HepG2 (cell line): ENCODE measurements at regions not wholly inside any gene's neighbourhood (a gene's known extent, or its start where the extent isn't known, plus 50 kb on each side); places are given as distances from the start of the nearest gene placed in this dataset.
"Not testable (repeated sequence)": the region's sequence is repeated elsewhere in the genome, so short reads cannot be mapped to it uniquely, and the experiment has no call there.

Experiments
- ATAC-seq: fragments of 200-7000 bp; cut with Tn5 transposase; 3 replicates; pipeline ENCODE4 v1.9.1; 2020; ENCODE audit warnings: mild to moderate bottlenecking, moderate library complexity
- BruUV-seq: library from RNA; stranded (reverse); fragments of 400-500 nt; replicated peaks from 2 replicates; lab custom pipeline; 2021; lab: Mats Ljungman, UMichigan
- CTCF ChIA-PET: fragments of 300-600 bp; formaldehyde crosslinking; extraction: SDS; loops from one replicate; lab custom pipeline; 2021; ENCODE audit warnings: low total read pairs, inconsistent platforms, low intra/inter-chr PET ratio; lab: Yijun Ruan, JAX
- POLR2A ChIA-PET: fragments of 350-600 bp; sonication (Branson Sonifier 250); formaldehyde crosslinking; loops from one replicate; lab custom pipeline; 2020; ENCODE audit warnings: antibody characterized with exemption, inconsistent platforms; lab: Yijun Ruan, JAX
- DNase-seq: peaks from one replicate; pipeline ENCODE4 v3.0.0-alpha.2; 2015; ENCODE audit warnings: low spot score
- FAIRE-seq: peaks from 3 replicates; lab custom pipeline; 2011; peaks lifted over from hg19 to GRCh38; lab: Jason Lieb, UNC
- H2AFZ ChIP-seq: one replicate; pipeline ENCODE4 v1.6.1; 2011; ENCODE audit warnings: low read length, inconsistent platforms
- H3K27ac ChIP-seq: fragments of 300-600 bp; 3 replicates; pipeline ENCODE4 v1.8.0; 2011; ENCODE audit warnings: mixed run types, mild to moderate bottlenecking, mixed read lengths, low read length, inconsistent platforms; ENCODE audit not compliant: insufficient read depth; ENCODE audit errors: extremely low read length
- H3K27me3 ChIP-seq, 2 experiments: fragments of 200-600 bp in 1 of 2; 2 replicates in 1 of 2; 3 replicates in 1 of 2; pipeline versions ENCODE4 v1.6.0 to v1.8.0; 2011; ENCODE audit warnings: low read length in 2 of 2, mild to moderate bottlenecking in 2 of 2, moderate library complexity in 2 of 2, inconsistent platforms in 1 of 2; ENCODE audit not compliant: insufficient read depth in 2 of 2, control insufficient read depth in 1 of 2
- H3K36me3 ChIP-seq, 2 experiments: fragments of 200-600 bp in 1 of 2; replicated peaks in 1 of 2; 2 replicates in 1 of 2; 3 replicates in 1 of 2; pipeline versions ENCODE4 v1.5.1 to v1.8.0; 2011; ENCODE audit warnings: low read length in 2 of 2, inconsistent platforms in 1 of 2; ENCODE audit not compliant: insufficient read depth in 2 of 2, control insufficient read depth in 1 of 2
- H3K4me1 ChIP-seq: 2 replicates; pipeline ENCODE4 v1.5.1; 2012; ENCODE audit warnings: low read length, inconsistent platforms; ENCODE audit not compliant: insufficient read depth
- H3K4me2 ChIP-seq: 2 replicates; pipeline ENCODE4 v1.6.0; 2011; ENCODE audit warnings: low read depth, low read length, inconsistent platforms
- H3K4me3 ChIP-seq, 3 experiments: fragments of 200-600 bp in 1 of 3; sonication (generic), shearing (Covaris generic) in 1 of 3; replicated peaks in 1 of 3; 2 replicates each; pipeline ENCODE4 v1.5.1; 2011 to 2016; ENCODE audit warnings: low read length in 3 of 3, inconsistent platforms in 2 of 3, low read depth in 2 of 3, mild to moderate bottlenecking in 2 of 3, control low read depth in 1 of 3, mixed read lengths in 1 of 3; ENCODE audit not compliant: insufficient read depth in 1 of 3
- H3K79me2 ChIP-seq: one replicate; pipeline ENCODE4 v1.6.1; 2011; ENCODE audit warnings: low read length, inconsistent platforms; ENCODE audit not compliant: insufficient read depth
- H3K9ac ChIP-seq: 2 replicates; pipeline ENCODE4 v1.6.0; 2011; ENCODE audit warnings: mild to moderate bottlenecking, low read depth, low read length, inconsistent platforms; ENCODE audit not compliant: insufficient read depth
- H3K9me3 ChIP-seq: 2 replicates; pipeline ENCODE4 v1.5.1; 2012; ENCODE audit warnings: mild to moderate bottlenecking, low read length
- H4K20me1 ChIP-seq: 2 replicates; pipeline ENCODE4 v1.6.0; 2011; ENCODE audit warnings: inconsistent platforms, mild to moderate bottlenecking, low read length, moderate library complexity; ENCODE audit not compliant: insufficient read depth
- WGBS: methylation state at CpG from one replicate; pipeline ENCODE4 v1.1.6; 2017; ENCODE audit warnings: low lambda C conversion rate; 5-methylcytosine and 5-hydroxymethylcytosine counted together
- in situ Hi-C: cut with HindIII; loops from 2 replicates; pipeline ENCODE4 v1.10.0; 2017; ENCODE audit warnings: low pct_unique_long_range_greater_than_20kb; ENCODE audit not compliant: extremely low pct_ligation_motif_present
- intact Hi-C: fragments of 100-400 bp; cut with micrococcal nuclease; formaldehyde crosslinking; loops from one replicate; pipeline ENCODE4 v1.10.0; 2022; ENCODE audit not compliant: unreplicated experiment

DNA sequence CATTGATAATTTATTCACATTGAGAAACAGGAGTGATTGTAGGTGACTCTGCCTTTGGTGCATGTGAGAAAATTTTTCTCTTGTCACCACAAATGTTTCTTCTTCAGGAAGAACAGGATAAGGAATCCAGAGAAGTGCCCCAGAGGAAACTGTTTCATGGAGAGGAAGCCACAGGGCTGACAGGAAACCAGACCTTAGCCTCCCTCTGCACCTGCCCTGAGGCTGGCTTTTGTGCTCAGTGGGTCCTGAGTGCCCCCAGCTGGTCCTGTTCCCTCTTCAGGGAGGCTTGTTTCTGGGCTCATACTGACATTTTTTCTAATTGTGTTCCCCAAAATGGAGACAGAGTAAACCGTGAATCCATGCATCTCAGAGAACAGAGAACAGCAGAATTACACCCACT is 135.8 kb upstream of the POTEB2 start:
- H3K27me3 ChIP-seq, H3K9ac ChIP-seq, H3K4me3 ChIP-seq, H3K4me1 ChIP-seq, ATAC-seq, FAIRE-seq, H2AFZ ChIP-seq, intact Hi-C loops, H3K79me2 ChIP-seq, BruUV-seq, H3K4me2 ChIP-seq, H3K27ac ChIP-seq, POLR2A ChIA-PET, in situ Hi-C loops, H3K36me3 ChIP-seq, H4K20me1 ChIP-seq, CTCF ChIA-PET, H3K9me3 ChIP-seq, DNase-seq: not testable (repeated sequence)
- 0% methylated on average over 1 of the region's 1 CpG for WGBS

DNA sequence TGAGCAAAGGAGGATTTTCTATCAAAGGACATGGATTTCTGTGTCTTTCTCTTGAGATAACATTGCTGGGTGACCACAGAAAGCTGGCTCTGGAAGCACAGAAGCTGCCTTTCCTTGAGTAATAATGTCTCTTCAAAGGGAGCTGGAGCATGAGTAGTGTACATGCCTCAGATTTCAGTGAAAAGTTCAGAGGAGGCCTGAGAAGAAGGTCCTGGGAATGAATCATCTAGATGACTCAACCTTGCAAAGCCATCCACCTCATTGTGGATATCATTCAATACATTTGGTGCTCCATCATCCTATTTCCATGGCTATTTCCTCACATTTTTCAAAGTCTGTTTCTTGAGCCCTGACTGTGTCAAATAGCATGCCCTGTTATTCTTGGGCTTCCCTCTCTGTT is 125.6 kb upstream of the POTEB2 start:
- BruUV-seq: not testable (repeated sequence)

DNA sequence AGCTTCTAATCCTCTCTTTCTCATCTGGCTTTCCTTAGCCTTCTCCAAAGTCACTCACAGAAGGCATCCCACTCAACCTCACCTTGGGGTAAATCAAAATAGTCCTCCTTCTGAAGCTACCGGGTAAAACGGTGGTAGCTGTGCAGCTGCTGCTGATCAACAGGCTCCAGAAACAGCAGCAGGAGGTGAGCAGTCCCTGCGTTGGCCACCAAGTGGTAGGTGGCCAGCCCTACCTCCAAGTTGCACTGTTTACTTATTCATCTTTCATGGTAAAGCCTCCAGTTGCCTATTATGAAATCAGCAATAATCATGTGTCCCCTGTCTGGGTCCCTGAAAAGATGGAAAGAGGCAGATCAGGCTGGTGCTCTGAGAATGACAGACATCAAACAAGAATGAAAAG is 125.1 kb upstream of the POTEB2 start:
- H2AFZ ChIP-seq, CTCF ChIA-PET, DNase-seq, H4K20me1 ChIP-seq, H3K79me2 ChIP-seq, intact Hi-C loops, H3K9ac ChIP-seq, H3K4me1 ChIP-seq, FAIRE-seq, H3K4me2 ChIP-seq, POLR2A ChIA-PET, H3K36me3 ChIP-seq, in situ Hi-C loops, H3K27me3 ChIP-seq, H3K4me3 ChIP-seq, BruUV-seq, H3K9me3 ChIP-seq, H3K27ac ChIP-seq: not testable (repeated sequence)
- peak; percentile 69 for ATAC-seq
- WGBS: 0% methylated on average over 3 of the region's 3 CpGs

More for the DNA sequence above, 125.6 kb upstream of the POTEB2 start:
- H3K9me3 ChIP-seq, H3K27me3 ChIP-seq, DNase-seq, H3K27ac ChIP-seq, H3K4me2 ChIP-seq, H3K4me1 ChIP-seq, intact Hi-C loops, H4K20me1 ChIP-seq, FAIRE-seq, H3K4me3 ChIP-seq, CTCF ChIA-PET, H3K9ac ChIP-seq, ATAC-seq, in situ Hi-C loops, H3K36me3 ChIP-seq, POLR2A ChIA-PET, H2AFZ ChIP-seq, H3K79me2 ChIP-seq: not testable (repeated sequence)

DNA sequence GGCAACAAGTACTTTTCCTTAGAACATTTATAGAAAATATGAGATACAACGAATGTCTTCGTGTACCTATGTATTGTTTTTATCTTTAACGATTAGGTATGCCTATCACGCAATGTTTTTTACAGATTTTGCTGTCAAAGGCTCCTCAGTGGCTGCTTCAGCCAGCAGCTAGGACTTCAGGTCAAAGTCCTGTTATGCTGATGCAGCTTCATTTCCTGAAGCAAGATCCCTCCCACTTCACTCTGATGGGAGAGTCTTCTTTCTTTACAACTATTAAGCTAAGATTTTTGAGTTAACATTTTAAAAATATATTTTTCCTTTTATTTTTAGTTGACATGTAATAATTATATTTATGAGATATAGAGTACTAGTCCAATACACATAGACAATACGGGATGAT is 120.7 kb upstream of the POTEB2 start:
- H3K27me3 ChIP-seq, POLR2A ChIA-PET, H4K20me1 ChIP-seq, H3K36me3 ChIP-seq, CTCF ChIA-PET, H3K9ac ChIP-seq, intact Hi-C loops, ATAC-seq, H3K27ac ChIP-seq, FAIRE-seq, H3K9me3 ChIP-seq, BruUV-seq, in situ Hi-C loops, H3K4me1 ChIP-seq, H3K79me2 ChIP-seq, H3K4me2 ChIP-seq, H3K4me3 ChIP-seq, DNase-seq, H2AFZ ChIP-seq: not testable (repeated sequence)
- 8% methylated on average over 5 of the region's 5 CpGs for WGBS
